OCI-M1 (cell line): ENCODE measurements at regions not wholly inside any gene's neighbourhood (a gene's known extent, or its start where the extent isn't known, plus 50 kb on each side); places are given as distances from the start of the nearest gene placed in this dataset.

ENCODE experiments used
- DNase-seq: peaks from one replicate; lab custom pipeline; 2025; lab: John Stamatoyannopoulos, UW

DNA sequence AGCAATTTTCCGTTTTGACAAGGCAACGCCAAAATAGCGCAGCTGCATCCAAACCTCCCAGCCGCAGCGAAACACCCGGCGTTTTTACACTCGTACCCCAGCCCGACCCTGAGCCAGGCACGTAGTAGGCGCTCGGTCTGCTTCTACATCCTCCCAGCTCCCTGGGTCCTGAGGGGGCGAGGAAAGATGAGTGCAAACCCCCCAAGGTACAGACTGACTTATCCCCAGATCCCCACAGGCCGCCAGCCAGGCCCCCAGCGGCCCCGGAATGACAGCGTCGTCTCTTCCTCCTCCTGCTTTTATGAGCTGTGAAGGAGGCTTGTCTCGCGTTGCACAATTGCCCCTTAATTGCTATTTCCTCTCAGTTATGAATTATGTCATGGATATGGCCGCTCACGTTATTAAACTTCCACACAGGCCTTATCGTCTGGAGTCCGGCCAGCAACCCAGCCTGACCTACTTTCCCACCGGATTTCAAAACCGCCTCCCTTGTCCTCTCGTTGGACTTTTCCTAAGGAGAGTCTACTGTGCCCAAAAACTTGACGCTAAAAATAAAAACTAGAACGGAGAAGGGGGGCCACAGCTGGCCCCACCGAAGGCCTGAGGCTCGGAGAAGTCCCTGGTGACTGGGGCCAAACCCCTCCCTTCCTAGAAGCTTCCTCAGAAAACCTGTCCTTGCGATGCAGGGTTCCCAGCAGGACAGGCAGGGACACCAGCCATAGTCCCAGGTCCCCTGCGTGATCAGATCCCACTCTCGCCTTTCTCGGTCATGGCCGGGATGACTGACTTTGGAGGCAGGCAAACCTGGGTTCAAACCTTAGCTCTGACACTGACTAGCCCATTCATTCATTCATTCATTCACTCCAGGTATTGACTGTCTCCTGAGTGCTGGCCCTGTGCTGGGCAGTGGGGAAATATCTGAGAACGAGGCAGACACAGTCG lies 130.9 kb upstream of the PTPN1 start:
- no peak for DNase-seq

DNA sequence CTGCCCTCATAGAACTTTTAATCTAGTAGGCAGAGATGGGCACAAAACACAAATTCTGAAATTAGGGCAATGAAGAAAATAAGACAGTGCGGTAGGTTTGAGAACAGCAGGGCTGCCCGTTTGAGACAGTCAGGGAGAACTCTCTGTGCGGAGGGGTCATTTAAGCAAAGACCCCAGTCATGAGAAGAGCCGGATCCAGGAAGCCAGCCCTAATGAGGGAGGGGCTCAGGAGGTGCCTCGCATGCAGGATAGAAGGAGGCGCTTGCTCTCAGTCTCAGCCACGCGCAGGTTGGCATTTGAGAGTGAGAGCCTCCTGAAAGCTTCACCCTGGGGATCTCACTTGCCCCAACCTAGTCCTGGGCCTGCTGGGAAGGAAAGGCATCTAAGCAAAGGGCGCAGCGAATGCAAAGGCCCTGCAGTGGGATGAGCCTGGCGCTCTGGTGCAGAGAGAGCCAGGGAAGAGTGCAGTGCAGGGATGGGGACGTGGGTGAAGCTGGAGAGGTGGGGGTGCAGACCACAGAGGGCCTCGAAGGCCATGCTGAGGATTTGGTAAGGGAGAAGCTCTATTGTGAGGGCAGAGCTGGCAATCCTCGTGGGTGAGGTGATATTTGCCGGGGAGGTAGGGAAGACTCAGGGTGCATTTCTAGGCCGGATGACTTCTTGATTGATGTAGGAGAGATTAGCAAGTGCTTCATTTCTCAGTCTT lies 130.0 kb upstream of the PTPN1 start:
- DNase-seq = no peak

DNA sequence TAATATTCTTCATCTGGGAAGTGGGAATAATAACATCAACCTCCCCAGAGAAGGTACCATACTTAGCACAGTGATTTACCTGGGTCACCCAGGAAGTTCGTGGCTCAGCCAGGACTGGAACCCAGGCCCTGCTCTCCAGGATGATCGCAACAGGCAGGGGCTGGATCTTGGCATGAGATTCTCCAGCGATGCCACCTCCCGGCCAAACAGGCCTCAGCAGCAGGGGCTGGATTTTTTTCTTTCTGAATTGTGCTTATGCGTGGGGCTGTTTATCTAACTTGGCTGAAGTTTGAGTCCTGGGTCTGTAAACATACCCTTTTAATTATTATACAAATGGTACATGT lies 129.5 kb upstream of the PTPN1 start:
- peak; percentile 50 for DNase-seq

DNA sequence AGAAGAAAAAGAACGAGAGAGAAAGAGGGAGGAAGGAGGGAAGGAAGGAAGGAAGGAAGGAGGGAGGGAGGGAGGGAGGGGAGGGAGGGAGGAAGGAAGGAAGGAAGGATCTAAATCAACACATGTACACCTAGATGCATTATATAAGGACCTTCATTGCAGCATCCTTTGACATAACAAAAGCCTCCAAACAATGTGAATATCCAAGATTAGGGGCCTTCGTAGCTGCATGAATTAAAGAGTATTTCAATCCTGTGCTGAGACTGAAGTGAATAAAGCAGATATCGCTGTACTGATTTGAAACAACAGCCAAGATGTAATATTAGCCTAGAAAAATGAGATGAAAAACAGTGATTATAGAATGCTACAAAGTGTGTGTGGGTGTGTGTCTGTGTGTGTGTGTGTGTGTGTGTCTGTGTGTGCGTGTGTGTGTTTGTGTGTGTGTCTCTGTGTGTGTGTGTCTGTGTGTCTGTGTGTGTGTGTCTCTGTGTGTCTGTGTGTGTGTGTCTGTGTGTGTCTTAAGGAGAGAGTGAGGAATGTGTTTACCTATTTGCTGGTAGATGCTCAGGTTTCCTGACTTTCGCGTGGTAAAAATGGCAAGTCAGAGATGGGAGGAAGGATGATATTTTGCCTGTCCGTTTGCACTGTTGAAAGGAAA lies 129.0 kb upstream of the PTPN1 start:
- DNase-seq = no peak

DNA sequence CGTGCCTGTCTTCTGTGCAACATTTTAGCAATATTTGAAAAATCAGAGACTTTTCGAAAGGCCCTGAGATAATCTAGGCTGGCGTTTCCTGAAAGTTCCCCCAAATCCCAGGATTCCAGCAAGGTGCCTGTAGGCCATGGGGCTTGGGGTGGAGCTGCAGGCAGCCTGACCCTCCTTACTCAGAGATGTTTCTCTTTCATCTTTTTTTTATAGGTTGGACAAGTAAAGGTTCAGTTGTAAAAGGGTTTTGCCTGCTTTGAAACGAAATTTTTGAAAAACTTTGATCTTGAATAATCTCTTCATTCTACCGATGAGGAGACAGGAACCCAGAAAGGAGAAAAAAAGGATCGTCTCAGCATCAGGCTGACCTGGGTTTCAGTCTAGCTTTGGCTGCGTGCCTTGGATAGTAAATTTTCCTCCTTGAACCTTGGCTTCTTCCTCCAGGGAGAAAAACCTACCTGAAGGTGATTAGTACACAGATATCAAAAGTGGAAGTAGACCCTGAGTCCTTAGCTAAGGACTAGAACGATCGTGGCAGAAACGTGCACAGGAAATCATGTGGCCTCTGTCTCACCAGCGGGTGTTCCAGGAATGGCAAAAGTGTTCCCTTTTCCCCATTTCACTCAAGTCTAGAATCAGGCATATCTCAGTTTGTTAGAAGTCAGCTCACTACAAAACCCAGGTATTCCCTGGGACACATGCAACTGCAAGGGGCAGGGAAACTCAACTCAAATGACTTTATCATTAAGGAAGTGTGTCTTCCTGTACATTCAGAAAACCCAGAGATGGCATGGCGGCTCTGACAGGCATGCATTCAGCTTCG lies 128.2 kb upstream of the PTPN1 start:
- peak; percentile 6 for DNase-seq

DNA sequence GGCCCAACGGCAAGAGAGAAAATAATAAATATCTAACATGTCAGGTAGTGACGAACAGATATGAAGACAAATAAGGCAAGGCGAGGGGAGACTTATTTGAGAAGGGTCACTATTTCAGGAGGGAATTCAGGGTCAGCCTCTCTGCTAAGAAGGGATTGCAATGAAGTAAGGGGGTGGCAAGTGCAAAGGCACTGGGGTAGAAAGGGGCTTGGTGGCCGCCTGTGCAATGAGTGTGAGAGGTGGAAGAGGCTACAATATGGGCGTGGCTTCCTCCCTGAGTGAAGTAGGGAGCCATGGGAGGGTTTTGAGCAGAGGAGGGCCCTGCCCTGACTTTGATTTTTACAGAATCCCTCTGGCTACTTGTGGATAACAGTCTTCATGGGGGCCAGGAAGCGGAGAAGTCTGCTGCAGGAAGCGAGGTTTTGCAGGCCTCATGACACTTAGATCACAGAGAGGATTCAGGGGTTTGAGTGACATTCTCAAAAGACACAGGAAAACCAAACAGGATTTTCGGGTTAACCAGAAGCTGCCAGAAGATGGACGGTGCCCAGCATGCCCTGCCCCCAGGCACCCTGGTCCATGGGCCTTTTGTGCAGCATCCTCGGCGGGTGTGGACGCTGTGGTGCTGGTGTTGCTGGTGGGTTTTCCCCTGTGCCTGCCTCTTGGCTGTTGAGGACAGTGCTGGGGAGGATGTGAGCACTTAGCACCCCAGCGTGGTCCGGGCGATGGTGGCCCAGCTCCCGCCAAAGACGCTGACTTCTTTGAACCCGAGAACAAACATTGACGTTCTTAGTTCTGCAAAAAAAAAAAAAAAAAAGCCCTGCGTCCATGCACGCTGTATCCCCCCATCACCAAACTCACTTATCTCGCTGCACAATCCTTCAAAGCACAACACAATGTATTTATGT lies 124.2 kb upstream of the PTPN1 start:
- DNase-seq = peak; percentile 65

DNA sequence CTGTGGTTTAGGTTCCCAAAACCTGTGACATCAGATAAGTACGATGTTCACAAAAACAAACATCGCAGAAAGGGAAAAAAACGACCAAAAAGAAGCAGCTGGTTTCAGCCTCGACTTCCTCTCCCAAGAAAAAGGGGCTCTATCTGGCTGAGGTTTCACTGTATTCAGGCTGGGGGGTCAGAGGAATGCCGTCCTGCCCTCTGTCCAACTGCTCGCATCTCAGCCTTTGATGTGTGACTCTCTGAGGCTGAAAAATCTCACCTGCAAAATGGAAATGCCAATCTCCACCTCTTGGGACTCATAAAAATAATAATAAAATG lies 123.6 kb upstream of the PTPN1 start:
- no peak for DNase-seq

DNA sequence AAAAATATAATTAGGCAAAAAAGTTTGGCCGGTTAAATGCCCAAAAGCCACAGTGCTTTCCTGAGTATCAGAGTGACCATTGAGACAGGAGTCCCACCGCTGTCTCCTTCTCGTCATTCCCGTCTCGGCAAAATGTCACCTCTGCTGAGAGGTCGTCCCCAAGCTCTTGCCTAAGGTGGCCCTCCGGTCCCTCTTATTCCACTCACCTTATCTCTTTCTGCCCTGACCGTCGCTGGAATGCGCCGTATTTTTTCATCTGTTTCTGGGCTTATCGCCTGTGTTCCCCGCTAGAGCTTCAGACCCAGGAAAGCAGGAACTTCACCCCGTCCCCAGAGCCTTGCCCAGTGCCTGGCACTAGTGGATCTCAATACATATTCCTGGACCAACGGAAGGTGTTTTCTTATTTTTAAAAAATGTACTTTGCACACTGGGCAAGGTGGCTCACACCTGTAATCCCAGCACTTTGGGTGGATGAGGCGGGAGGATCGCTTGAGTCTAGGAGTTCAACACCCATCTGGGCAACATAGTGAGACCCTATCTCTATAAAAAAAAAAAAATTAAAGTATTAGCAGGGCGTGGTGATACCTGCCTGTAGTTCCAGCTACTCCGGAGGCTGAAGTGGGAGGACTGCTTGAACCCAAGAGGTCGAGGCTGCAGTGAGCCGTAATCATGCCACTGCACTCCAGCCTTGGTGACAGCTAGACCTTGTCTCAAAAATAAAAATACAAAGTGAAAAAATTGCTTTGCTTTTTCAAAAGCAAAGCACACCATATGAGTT lies 122.8 kb upstream of the PTPN1 start:
- no peak for DNase-seq

DNA sequence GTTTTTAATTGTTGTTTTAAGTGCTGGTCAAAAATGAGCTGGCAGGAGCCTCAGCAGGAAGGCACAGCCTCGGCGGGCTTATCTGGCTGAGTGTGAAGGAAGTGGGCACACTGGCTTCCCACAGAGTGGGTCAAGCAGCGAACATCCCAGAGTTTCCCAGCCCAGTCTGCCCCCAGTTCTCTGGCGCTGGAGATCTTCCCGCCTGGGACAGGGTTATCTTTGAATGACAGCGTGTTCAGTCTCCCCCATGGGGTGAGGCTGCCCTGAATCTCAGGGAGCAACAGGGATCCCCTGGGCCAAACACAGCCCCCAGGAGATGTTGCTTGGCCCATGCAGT lies 122.2 kb upstream of the PTPN1 start:
- DNase-seq = no peak

DNA sequence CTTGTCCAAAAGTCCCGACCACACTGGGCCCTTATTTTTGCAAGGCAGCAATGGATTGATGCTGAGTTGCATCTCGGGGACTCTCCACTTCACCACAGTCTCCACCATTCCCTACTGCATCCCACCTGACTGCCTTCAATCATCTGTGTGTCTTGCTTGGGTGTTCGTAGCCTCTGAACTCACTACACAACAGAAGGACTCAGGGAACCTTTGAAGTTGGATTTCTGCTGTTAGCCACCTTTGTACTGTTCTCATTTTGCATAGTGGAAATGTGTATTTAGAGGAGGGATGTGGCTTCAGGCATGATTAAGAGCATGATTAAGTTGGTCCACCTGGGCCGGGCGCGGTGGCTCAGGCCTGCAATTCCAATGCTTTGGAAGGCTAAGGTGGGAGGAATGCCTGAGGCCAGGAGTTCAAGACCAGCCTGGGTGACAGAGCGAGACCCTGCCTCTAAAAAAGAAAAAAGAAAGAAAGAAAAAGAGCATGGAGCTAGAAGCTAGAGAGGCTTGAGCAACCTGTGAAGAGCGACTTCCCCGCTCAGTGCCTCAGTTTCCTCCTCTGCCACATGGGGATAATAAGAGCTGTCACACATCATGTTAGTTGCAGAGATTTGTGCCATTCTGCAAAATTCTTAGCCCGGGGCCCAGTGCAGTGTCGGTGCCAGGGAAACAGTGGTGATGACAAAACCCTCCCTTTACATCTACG lies 121.3 kb upstream of the PTPN1 start:
- DNase-seq = no peak

DNA sequence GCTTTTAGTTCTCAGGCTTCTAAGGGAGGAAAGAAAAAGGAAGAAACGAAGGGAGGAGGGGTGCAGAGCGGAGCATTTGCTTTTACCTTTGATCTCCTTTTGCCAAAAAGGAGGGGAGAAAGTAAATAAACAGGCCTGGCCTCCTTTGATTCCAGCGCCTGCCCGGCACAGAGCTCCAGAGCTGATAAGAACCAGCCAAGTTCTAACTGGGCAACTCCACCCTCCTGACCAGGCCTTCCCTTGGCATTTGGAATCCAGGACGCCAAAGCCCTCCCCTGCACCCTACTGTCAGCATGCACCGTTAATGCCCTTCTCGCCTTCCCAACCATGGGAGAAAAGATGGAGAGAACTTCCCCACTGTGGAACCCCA lies 120.8 kb upstream of the PTPN1 start:
- DNase-seq = no peak

DNA sequence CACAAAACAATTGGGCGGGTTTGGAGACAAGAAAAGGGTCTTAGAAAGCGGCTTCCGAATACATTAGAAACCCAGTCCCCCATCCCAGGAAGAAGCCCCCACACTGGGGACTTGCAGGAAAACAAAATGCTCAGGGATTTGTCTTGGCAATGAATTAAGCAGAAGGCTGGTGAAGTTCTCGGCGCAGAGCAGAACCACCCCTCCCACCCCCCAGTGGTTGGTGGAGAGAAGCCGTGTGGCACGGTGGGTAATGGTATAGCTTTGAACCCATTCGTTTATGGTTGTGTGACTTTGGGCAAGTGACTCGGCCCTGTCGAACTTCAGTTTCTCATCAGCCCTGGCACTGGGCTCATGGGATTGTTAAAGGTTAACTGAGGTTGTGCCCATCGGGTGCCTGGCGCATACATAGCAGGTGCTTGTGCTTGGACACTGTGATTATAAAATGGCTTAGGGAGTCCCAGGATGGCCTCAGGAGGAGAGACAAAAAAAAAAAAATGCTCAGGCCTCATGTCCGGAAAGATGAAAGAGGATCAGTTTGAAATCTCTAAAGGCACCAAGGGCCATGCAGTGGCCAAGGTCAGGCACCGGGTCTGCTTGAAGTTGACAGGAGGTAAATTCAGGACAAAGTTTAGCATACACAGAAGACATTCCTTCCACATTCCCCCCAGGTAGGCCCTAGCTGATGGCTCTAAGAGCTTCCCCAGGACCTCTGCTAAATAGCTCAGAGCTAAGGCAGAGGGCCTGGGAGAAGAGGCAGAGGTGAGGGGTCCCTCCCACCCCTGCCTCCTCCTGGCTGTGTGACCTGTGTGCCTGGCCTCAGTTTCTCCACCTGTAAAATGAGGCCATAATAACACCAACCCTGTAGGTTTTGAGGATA lies 120.1 kb upstream of the PTPN1 start:
- DNase-seq = no peak

DNA sequence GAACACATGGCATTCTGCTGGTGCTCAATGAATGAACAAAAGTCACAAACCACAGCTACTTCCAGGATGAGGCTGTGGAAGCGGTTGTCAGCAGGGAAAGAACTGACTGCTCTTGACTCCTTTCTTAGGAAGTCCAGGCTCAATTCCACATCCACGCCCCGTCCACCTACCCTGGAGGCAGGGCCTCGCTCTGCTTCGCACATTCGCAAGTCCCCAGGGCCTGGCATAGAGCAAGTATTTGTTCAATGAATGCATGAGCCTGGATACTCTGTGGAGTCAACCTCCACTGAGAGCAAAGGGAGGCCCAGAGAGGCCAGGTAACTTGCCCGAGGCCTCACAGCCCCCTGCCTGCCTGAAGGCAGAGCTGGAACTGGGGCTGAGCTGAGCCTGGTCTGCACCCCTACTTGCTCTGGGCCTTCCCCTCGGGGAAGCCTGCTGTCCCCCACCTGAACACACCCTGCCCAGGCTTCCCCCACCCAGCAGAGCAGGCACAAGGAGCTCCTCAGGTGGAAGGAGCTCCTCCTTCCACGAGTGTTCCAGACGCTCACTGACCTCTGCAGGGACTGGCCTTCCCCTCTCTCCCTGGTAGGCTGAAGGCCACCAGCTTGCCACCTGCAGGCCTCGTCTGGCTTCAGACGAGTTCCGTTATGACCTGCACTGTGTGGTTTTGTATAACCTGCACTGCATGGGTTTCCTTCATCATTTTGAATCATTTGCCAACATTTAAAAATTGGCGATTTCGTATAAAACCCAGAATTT lies 119.3 kb upstream of the PTPN1 start:
- DNase-seq = no peak

DNA sequence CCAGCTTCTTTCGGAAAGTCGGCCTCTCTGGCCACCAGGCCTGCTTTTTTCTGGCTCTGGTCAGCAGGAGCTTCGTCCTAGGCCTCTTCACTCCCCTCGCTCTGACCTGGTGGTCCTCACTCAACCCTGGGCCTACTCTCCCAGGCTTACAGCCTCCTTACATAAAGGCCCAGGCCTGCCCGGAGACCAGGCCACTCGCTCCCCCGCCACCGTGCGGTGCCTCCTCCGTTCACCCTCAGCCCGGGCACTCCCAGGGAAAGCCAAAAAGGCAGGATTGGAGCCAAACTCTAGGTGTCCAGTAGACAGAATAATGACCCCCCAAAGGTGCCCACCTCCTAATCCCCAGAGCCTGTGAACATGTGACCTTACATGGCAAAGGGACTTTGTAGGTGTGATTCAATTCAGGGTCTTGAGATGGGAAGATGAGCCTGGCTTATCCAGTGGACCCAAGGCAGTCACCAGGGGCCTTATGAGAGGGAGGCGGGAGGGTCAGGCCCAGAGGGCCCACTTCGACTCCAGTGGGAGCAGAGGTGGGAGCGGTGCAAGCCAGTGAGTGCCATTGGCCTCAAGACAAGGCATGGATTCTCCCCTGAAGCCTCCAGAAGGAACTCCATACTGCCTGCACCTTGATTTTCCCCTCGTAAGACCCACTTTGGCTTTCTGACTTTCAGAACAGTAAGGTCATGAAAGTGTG lies 118.6 kb upstream of the PTPN1 start:
- no peak for DNase-seq

DNA sequence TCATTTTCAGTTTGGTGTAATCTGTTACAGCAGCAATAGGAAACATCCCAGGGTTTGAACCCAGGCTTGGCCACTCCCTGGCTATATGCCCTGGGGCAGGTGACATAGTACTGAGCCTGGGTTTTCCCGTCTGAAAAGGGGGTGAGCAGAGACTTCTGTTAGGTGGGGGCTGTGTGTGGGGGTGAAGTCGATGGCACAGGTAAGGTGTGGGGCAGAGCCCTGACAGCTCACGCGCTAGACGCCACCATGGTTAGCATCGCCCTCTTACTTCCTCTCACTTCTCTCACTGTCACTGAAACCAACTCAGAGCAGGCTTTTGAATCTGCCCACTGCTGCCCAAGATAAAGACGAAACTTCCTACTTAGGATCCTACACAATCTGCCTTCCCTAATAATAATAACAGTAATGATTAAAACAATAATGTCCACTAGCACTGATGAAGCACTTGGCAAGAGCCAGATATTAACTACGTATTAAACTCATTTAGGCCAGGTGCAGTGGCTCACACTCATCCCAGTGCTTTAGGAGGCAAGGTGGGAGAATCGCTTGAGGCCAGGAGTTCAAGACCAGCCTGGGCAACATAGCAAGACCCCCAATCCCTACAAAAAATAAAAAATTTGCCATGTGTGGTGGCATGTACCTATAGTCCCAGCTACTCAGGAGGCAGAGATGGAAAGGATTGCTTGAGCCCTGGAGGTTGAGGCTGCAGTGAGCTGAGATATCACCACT lies 117.9 kb upstream of the PTPN1 start:
- DNase-seq = no peak

DNA sequence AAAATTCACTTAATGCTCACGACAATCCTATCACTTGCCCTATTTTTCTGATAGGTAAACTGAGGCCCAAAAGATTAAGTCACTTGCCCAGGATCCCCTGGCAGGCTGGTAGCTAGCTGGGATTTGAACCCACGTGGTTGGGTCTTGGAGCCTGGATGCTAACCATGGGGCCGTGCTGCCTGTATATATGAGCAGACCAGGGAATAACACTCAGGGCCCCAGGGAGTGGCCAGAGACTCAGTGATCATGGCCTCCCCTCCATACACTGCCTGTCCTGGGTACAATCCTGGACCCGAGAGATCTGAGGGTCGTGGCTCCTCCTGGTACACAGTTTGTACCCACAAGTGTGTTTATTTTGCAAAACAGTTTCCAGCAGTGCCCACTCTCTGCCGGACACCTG lies 116.9 kb upstream of the PTPN1 start:
- DNase-seq = no peak

DNA sequence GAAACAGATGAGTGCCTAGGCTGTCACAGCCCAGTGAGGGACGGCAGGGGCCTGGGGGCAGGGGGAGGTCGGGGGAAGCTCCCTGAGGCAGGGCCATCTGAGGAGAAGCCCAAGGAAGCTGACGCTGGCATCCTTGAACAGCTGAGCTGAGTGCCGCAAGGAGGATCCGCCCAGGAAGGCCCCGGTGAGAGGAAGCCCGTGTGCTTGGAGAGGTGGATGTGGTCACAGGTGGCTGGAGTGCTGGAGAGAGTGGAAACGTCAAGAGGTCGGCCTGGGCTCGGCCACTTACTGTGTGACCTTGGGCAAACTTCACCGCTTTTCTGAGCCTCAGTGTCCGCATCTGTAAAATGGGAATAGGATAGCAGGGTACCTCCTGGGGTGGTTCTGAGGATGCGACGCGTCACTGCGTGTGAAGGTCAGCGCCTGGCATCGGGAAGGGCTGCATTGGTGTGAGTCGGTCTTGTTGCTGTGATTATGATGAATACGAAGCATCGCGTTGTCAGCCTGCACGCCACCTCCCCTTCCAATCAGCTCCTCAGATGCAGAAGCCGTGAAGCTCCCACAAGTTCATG lies 116.1 kb upstream of the PTPN1 start:
- no peak for DNase-seq
